Subcutaneous abdominal adipose tissue (tissue), 5 donors: ENCODE measurements at regions not wholly inside any gene's neighbourhood (a gene's known extent, or its start where the extent isn't known, plus 50 kb on each side); places are given as distances from the start of the nearest gene placed in this dataset.

Experiments
- H3K27ac ChIP-seq: one replicate; pipeline ENCODE4 v1.7.0; 2013; ENCODE audit warnings: low read depth, mild to moderate bottlenecking, inconsistent platforms, low read length, moderate library complexity
- H3K27me3 ChIP-seq, 5 donors: one replicate each; pipeline ENCODE4 v1.7.0; 2013; ENCODE audit warnings: low read length in 5 of 5, inconsistent platforms in 1 of 5; ENCODE audit not compliant: control insufficient read depth in 5 of 5, insufficient read depth in 4 of 5
- H3K36me3 ChIP-seq, 5 donors: one replicate each; pipeline ENCODE4 v1.7.0; 2013; ENCODE audit warnings: low read length in 5 of 5; ENCODE audit not compliant: control insufficient read depth in 5 of 5, insufficient read depth in 5 of 5
- H3K4me1 ChIP-seq, 5 donors: one replicate each; pipeline ENCODE4 v1.7.0; 2013; ENCODE audit warnings: low read length in 5 of 5, mild to moderate bottlenecking in 3 of 5, moderate library complexity in 1 of 5; ENCODE audit not compliant: control insufficient read depth in 5 of 5, insufficient read depth in 5 of 5
- H3K4me3 ChIP-seq, 5 donors: one replicate each; pipeline ENCODE4 v1.7.0; 2013; ENCODE audit warnings: low read length in 5 of 5, low read depth in 1 of 5
- H3K9ac ChIP-seq, 5 donors: one replicate each; pipeline ENCODE4 v1.7.0; 2013; ENCODE audit warnings: low read length in 5 of 5, mild to moderate bottlenecking in 4 of 5, moderate library complexity in 3 of 5
- H3K9me3 ChIP-seq, 5 donors: one replicate each; pipeline ENCODE4 v1.7.0; 2013; ENCODE audit warnings: low read length in 5 of 5; ENCODE audit not compliant: control insufficient read depth in 5 of 5
- donor health status: healthy.
- donor health status: healthy.
- donor health status: healthy.
- donor health status: healthy.
- donor health status: healthy.

- H3K4me1 ChIP-seq: peaks cover 0 to 5% (median 0%) of the 10 kb centered on the region in 5 donors
- H3K27ac ChIP-seq: no peak overlapping the region
- no peak overlapping the region for H3K9ac ChIP-seq
- no peak overlapping the region for H3K4me3 ChIP-seq
- no peaks in the 10 kb centered on the region for H3K36me3 ChIP-seq
- H3K9me3 ChIP-seq: no peaks in the 10 kb centered on the region
- H3K27me3 ChIP-seq: no peaks in the 10 kb centered on the region
These were observed 665.2 kb upstream of the ID2 start for GRCh38 chr2:8016688-8017087.

- H3K4me3 ChIP-seq: no peak overlapping the region
- H3K4me1 ChIP-seq: peaks cover 0 to 17% (median 5%) of the 10 kb centered on the region in 5 donors
- no peak overlapping the region for H3K9ac ChIP-seq
- H3K27ac ChIP-seq: no peak overlapping the region
- no peaks in the 10 kb centered on the region for H3K36me3 ChIP-seq
- H3K9me3 ChIP-seq: no peaks in the 10 kb centered on the region
- H3K27me3 ChIP-seq: no peaks in the 10 kb centered on the region
These were observed 662.9 kb upstream of the ID2 start for GRCh38 chr2:8018956-8019355.

- H3K27ac ChIP-seq: no peak overlapping the region
- H3K36me3 ChIP-seq: no peaks in the 10 kb centered on the region
- no peaks in the 10 kb centered on the region for H3K9me3 ChIP-seq
- no peak overlapping the region for H3K9ac ChIP-seq
- no peak overlapping the region for H3K4me3 ChIP-seq
- H3K4me1 ChIP-seq: peaks cover 0 to 17% (median 5%) of the 10 kb centered on the region in 5 donors
- no peaks in the 10 kb centered on the region for H3K27me3 ChIP-seq
These were observed 661.9 kb upstream of the ID2 start for GRCh38 chr2:8019934-8020333.

- Histone ChIP-seq H3K9ac (no peak overlapping the region), H3K9me3 (no peaks in the 10 kb centered on the region), H3K36me3 (no peaks in the 10 kb centered on the region), H3K4me3 (no peak overlapping the region), H3K27me3 (peaks cover 0 to 3% (median 0%) of the 10 kb centered on the region in 5 donors), H3K27ac (peak overlapping the region; percentile 18), H3K4me1 (peaks cover 0 to 17% (median 0%) of the 10 kb centered on the region in 5 donors)
These were observed 659.9 kb upstream of the ID2 start for GRCh38 chr2:8021921-8022320.

GRCh38 chr2:8022908-8023640 lies 658.8 kb upstream of the ID2 start:
- Histone ChIP-seq H3K4me1 (peaks cover 0 to 17% (median 0%) of the 10 kb centered on the region in 5 donors), H3K36me3 (no peaks in the 10 kb centered on the region), H3K27ac (no peak overlapping the region), H3K9me3 (no peaks in the 10 kb centered on the region), H3K4me3 (no peak overlapping the region), H3K9ac (no peak overlapping the region), H3K27me3 (peaks cover 0 to 3% (median 0%) of the 10 kb centered on the region in 5 donors)

GRCh38 chr2:8024506-8024905 lies 657.4 kb upstream of the ID2 start:
- Histone ChIP-seq H3K9ac (no peak overlapping the region), H3K9me3 (no peaks in the 10 kb centered on the region), H3K27ac (no peak overlapping the region), H3K27me3 (peaks cover 0 to 5% (median 0%) of the 10 kb centered on the region in 5 donors), H3K4me3 (no peak overlapping the region), H3K4me1 (peaks cover 0 to 17% (median 0%) of the 10 kb centered on the region in 5 donors), H3K36me3 (no peaks in the 10 kb centered on the region)

- Histone ChIP-seq H3K9ac (no peak overlapping the region), H3K4me3 (no peak overlapping the region), H3K9me3 (no peaks in the 10 kb centered on the region), H3K36me3 (no peaks in the 10 kb centered on the region), H3K4me1 (peaks cover 0 to 17% (median 0%) of the 10 kb centered on the region in 5 donors), H3K27ac (no peak overlapping the region), H3K27me3 (peaks cover 0 to 5% (median 0%) of the 10 kb centered on the region in 5 donors)
These were observed 655.5 kb upstream of the ID2 start for GRCh38 chr2:8026381-8026780.

GRCh38 chr2:8027387-8027786 lies 654.5 kb upstream of the ID2 start:
- H3K27me3 ChIP-seq: peaks cover 0 to 5% (median 0%) of the 10 kb centered on the region in 5 donors
- no peaks in the 10 kb centered on the region for H3K36me3 ChIP-seq
- no peak overlapping the region for H3K4me3 ChIP-seq
- H3K4me1 ChIP-seq: peaks cover 0 to 9% (median 0%) of the 10 kb centered on the region in 5 donors
- no peak overlapping the region for H3K9ac ChIP-seq
- no peak overlapping the region for H3K27ac ChIP-seq
- H3K9me3 ChIP-seq: no peaks in the 10 kb centered on the region

- Histone ChIP-seq H3K36me3 (no peaks in the 10 kb centered on the region), H3K4me3 (no peak overlapping the region), H3K4me1 (peaks cover 0 to 7% (median 0%) of the 10 kb centered on the region in 5 donors), H3K27me3 (peaks cover 0 to 5% (median 0%) of the 10 kb centered on the region in 5 donors), H3K9me3 (no peaks in the 10 kb centered on the region), H3K9ac (no peak overlapping the region), H3K27ac (no peak overlapping the region)
These were observed 653.8 kb upstream of the ID2 start for GRCh38 chr2:8028036-8028435.

- H3K9me3 ChIP-seq: no peaks in the 10 kb centered on the region
- no peak overlapping the region for H3K27ac ChIP-seq
- peaks cover 0 to 4% (median 0%) of the 10 kb centered on the region in 5 donors for H3K4me1 ChIP-seq
- no peak overlapping the region for H3K4me3 ChIP-seq
- no peaks in the 10 kb centered on the region for H3K36me3 ChIP-seq
- H3K9ac ChIP-seq: no peak overlapping the region
- peaks cover 0 to 5% (median 0%) of the 10 kb centered on the region in 5 donors for H3K27me3 ChIP-seq
These were observed 653.4 kb upstream of the ID2 start for GRCh38 chr2:8028436-8028835.
